AG04449 (cell line): ENCODE measurements at regions not wholly inside any gene's neighbourhood (a gene's known extent, or its start where the extent isn't known, plus 50 kb on each side); places are given as distances from the start of the nearest gene placed in this dataset.

Experiments
- CTCF ChIA-PET: fragments of 350-600 bp; formaldehyde crosslinking; extraction: SDS; loops from one replicate; lab custom pipeline; 2021; ENCODE audit warnings: antibody characterized with exemption; lab: Yijun Ruan, JAX
- POLR2A ChIA-PET: fragments of 400-600, 350-600 bp; formaldehyde crosslinking; extraction: SDS; loops from one replicate; lab custom pipeline; 2020; ENCODE audit warnings: antibody characterized with exemption, inconsistent platforms; lab: Yijun Ruan, JAX
- DNase-seq: peaks from one replicate; pipeline ENCODE4 v3.0.0-alpha.2; 2010; ENCODE audit warnings: low read depth, low spot score
- H3K4me3 ChIP-seq: 2 replicates; pipeline ENCODE4 v1.5.1; 2011; ENCODE audit warnings: low read depth, mild to moderate bottlenecking, control low read depth, low read length
- CTCF ChIP-seq: IDR thresholded peaks from one replicate; pipeline ENCODE4 v1.5.1; 2011; ENCODE audit warnings: mild to moderate bottlenecking, moderate library complexity, low read length, control low read depth, inconsistent platforms; ENCODE audit not compliant: insufficient read depth; ENCODE audit errors: missing control alignments

GRCh38 chr14:26702721-26703230 lies 104.9 kb upstream of the NOVA1 start:
- H3K4me3 ChIP-seq: no peak overlapping the region
- ChIA-PET POLR2A (no interaction called here), CTCF (interaction anchor here (0.6 kb wide), 1 partner anchor 88 kb away, joined by 3 read pairs; no protein-coding TSS in a partner anchor)
- TF ChIP-seq CTCF: no peak
- no peak for DNase-seq

GRCh38 chr14:26703686-26704366 lies 106.0 kb upstream of the NOVA1 start:
- DNase-seq: no peak
- TF ChIP-seq CTCF: no peak
- no peak overlapping the region for H3K4me3 ChIP-seq
- ChIA-PET POLR2A (no interaction called here), CTCF (interaction anchor here (0.6 kb wide), 1 partner anchor 87 kb away, joined by 3 read pairs; no protein-coding TSS in a partner anchor)

- CTCF ChIA-PET: no interaction called here
- POLR2A ChIA-PET: no interaction called here
- TF ChIP-seq CTCF: no peak
- no peak overlapping the region for H3K4me3 ChIP-seq
- no peak for DNase-seq
Observed at GRCh38 chr14:26707234-26707633, 109.4 kb upstream of the NOVA1 start.

GRCh38 chr14:26709019-26709418 lies 111.2 kb upstream of the NOVA1 start:
- H3K4me3 ChIP-seq: no peak overlapping the region
- ChIA-PET POLR2A (no interaction called here), CTCF (no interaction called here)
- TF ChIP-seq CTCF: no peak
- no peak for DNase-seq

GRCh38 chr14:26719514-26719913 lies 121.7 kb upstream of the NOVA1 start:
- POLR2A ChIA-PET: no interaction called here
- no peak overlapping the region for H3K4me3 ChIP-seq
- CTCF ChIA-PET: no interaction called here
- no peak for DNase-seq
- no peak for TF ChIP-seq CTCF

- POLR2A ChIA-PET: no interaction called here
- no peak for TF ChIP-seq CTCF
- H3K4me3 ChIP-seq: no peak overlapping the region
- no peak for DNase-seq
- CTCF ChIA-PET: no interaction called here
Observed at GRCh38 chr14:26722258-26722657, 124.4 kb upstream of the NOVA1 start.
